ENCODE measurements at regions not wholly inside any gene's neighbourhood (a gene's known extent, or its start where the extent isn't known, plus 50 kb on each side); places are given as distances from the start of the nearest gene placed in this dataset.

- no peak for DNase-seq (ENCODE audit: low read depth, low spot score)
- TF ChIP-seq CTCF (conservative IDR thresholded peaks at IDR 0.05): no peak
- Mint-ChIP-seq H3K27me3 (ENCODE audit: low read depth) (no peaks in the 10 kb centered on the region), H3K27ac (ENCODE audit: unreplicated experiment) (no peak overlapping the region), H3K9me3 (peaks cover 3% of the 10 kb centered on the region), H3K4me1 (peaks cover 13% of the 10 kb centered on the region), H3K36me3 (ENCODE audit: low read depth) (no peaks in the 10 kb centered on the region), H3K4me3 (no peak overlapping the region)
Measured at GRCh38 chr13:44063881-44064280, 184.2 kb downstream of the LACC1 start.

- TF ChIP-seq CTCF (conservative IDR thresholded peaks at IDR 0.05): no peak
Measured at GRCh38 chr13:44064357-44064756, 184.7 kb downstream of the LACC1 start.

GRCh38 chr13:44068169-44068568, 188.5 kb downstream of the LACC1 start:
- Mint-ChIP-seq H3K27me3 (ENCODE audit: low read depth) (no peaks in the 10 kb centered on the region), H3K27ac (ENCODE audit: unreplicated experiment) (no peak overlapping the region), H3K4me3 (no peak overlapping the region), H3K9me3 (peaks cover 17% of the 10 kb centered on the region), H3K36me3 (ENCODE audit: low read depth) (peaks cover under 1% of the 10 kb centered on the region), H3K4me1 (peaks cover 13% of the 10 kb centered on the region)
- no peak for DNase-seq (ENCODE audit: low read depth, low spot score)
- TF ChIP-seq CTCF (conservative IDR thresholded peaks at IDR 0.05): no peak

More at GRCh38 chr13:44064357-44064756, 184.7 kb downstream of the LACC1 start:
- DNase-seq (ENCODE audit: low read depth, low spot score): no peak
- H3K27me3 Mint-ChIP-seq (ENCODE audit: low read depth): no peaks in the 10 kb centered on the region
- H3K4me3 Mint-ChIP-seq: no peak overlapping the region
- H3K36me3 Mint-ChIP-seq (ENCODE audit: low read depth): no peaks in the 10 kb centered on the region
- peaks cover 13% of the 10 kb centered on the region for H3K4me1 Mint-ChIP-seq
- no peak overlapping the region for H3K27ac Mint-ChIP-seq (ENCODE audit: unreplicated experiment)
- H3K9me3 Mint-ChIP-seq: peaks cover 3% of the 10 kb centered on the region

- Mint-ChIP-seq H3K27ac (ENCODE audit: unreplicated experiment) (no peak overlapping the region), H3K4me3 (no peak overlapping the region), H3K36me3 (ENCODE audit: low read depth) (peaks cover 4% of the 10 kb centered on the region), H3K27me3 (ENCODE audit: low read depth) (no peaks in the 10 kb centered on the region), H3K4me1 (peaks cover 13% of the 10 kb centered on the region), H3K9me3 (peaks cover 19% of the 10 kb centered on the region)
- no peak for TF ChIP-seq CTCF (conservative IDR thresholded peaks at IDR 0.05)
- no peak for DNase-seq (ENCODE audit: low read depth, low spot score)
Measured at GRCh38 chr13:44068737-44069136, 189.0 kb downstream of the LACC1 start.

- Mint-ChIP-seq H3K27me3 (ENCODE audit: low read depth) (no peaks in the 10 kb centered on the region), H3K27ac (ENCODE audit: unreplicated experiment) (no peak overlapping the region), H3K4me3 (no peak overlapping the region), H3K4me1 (no peaks in the 10 kb centered on the region), H3K9me3 (peaks cover 19% of the 10 kb centered on the region), H3K36me3 (ENCODE audit: low read depth) (peaks cover 9% of the 10 kb centered on the region)
- TF ChIP-seq CTCF (conservative IDR thresholded peaks at IDR 0.05): no peak
- no peak for DNase-seq (ENCODE audit: low read depth, low spot score)
Measured at GRCh38 chr13:44072536-44072935, 192.8 kb downstream of the LACC1 start.

GRCh38 chr13:44074611-44075010, 194.9 kb downstream of the LACC1 start:
- Mint-ChIP-seq H3K27ac (ENCODE audit: unreplicated experiment) (no peak overlapping the region), H3K4me3 (no peak overlapping the region), H3K27me3 (ENCODE audit: low read depth) (no peaks in the 10 kb centered on the region), H3K36me3 (ENCODE audit: low read depth) (peaks cover 9% of the 10 kb centered on the region), H3K9me3 (peaks cover 19% of the 10 kb centered on the region), H3K4me1 (peaks cover 14% of the 10 kb centered on the region)
- TF ChIP-seq CTCF (conservative IDR thresholded peaks at IDR 0.05): no peak
- DNase-seq (ENCODE audit: low read depth, low spot score): no peak
